ENCODE measurements at regions not wholly inside any gene's neighbourhood (a gene's known extent, or its start where the extent isn't known, plus 50 kb on each side); places are given as distances from the start of the nearest gene placed in this dataset.

DNA sequence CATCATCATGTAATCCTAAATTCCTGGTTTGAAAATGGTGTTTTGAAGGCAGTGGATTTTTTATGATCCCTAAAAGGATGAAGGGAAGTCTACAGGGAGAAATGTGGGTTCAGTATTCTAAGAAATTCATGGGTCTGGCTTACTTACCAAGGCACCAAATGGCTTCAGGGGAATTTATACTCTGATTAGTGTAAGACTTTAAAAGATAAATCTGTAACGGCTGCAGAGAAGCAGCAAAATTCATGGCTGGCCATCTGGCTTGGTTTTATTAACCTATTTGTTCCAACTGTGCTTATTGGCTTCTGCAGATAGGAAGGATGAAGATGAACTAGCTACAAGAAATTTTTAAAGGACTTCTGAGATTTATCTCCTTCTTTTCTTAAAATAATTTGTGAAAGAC is 222.8 kb downstream of the TENT4A start:
- no peak for DNase-seq (ENCODE audit: low spot score)
- WGBS: 35% methylated on average over 1 of the region's 1 CpG
- Histone ChIP-seq H3K27ac (no peak overlapping the region), H3K4me3 (no peak overlapping the region), H3K4me1 (replicated peaks) (no peaks in the 10 kb centered on the region), H3K36me3 (no peaks in the 10 kb centered on the region), H3K9me3 (no peaks in the 10 kb centered on the region), H3K27me3 (replicated peaks; ENCODE audit: insufficient read depth) (no peaks in the 10 kb centered on the region)
- TF ChIP-seq POLR2A (IDR thresholded peaks at IDR 0.05) (no peak), POLR2AphosphoS5 (IDR thresholded peaks at IDR 0.05) (no peak)
- TF ChIP-seq, protein P1, sequence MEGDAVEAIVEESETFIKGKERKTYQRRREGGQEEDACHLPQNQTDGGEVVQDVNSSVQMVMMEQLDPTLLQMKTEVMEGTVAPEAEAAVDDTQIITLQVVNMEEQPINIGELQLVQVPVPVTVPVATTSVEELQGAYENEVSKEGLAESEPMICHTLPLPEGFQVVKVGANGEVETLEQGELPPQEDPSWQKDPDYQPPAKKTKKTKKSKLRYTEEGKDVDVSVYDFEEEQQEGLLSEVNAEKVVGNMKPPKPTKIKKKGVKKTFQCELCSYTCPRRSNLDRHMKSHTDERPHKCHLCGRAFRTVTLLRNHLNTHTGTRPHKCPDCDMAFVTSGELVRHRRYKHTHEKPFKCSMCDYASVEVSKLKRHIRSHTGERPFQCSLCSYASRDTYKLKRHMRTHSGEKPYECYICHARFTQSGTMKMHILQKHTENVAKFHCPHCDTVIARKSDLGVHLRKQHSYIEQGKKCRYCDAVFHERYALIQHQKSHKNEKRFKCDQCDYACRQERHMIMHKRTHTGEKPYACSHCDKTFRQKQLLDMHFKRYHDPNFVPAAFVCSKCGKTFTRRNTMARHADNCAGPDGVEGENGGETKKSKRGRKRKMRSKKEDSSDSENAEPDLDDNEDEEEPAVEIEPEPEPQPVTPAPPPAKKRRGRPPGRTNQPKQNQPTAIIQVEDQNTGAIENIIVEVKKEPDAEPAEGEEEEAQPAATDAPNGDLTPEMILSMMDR (IDR thresholded peaks at IDR 0.05): no peak
- intact Hi-C loops (cut with DNase I): no loop called here

DNA sequence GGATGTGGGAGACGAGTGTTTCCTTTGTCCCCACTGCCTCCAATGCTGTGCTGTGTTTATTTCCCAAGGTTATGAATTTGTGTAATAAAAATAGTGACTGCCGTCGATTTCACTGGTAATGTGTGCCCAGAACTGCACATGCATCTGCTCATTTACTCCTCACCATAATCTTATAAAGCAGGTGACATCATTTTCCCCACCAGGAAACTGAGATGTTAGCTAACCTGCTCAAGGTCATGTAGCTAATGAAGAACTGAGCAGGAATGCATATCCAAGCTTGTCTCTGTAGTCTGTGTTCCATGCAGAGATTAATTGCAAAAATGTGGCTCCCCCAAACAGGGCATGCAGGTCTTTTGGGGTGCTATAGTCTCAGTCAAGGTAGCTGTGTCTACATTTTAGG is 224.4 kb downstream of the TENT4A start:
- Histone ChIP-seq H3K27me3 (replicated peaks; ENCODE audit: insufficient read depth) (no peaks in the 10 kb centered on the region), H3K4me1 (replicated peaks) (no peaks in the 10 kb centered on the region), H3K4me3 (no peak overlapping the region), H3K36me3 (no peaks in the 10 kb centered on the region), H3K27ac (no peak overlapping the region), H3K9me3 (no peaks in the 10 kb centered on the region)
- 66% methylated on average over 3 of the region's 3 CpGs for WGBS
- intact Hi-C loops (cut with DNase I): no loop called here
- DNase-seq (ENCODE audit: low spot score): no peak
- TF ChIP-seq, protein P1 (IDR thresholded peaks at IDR 0.05): no peak
- no peak for TF ChIP-seq POLR2A (IDR thresholded peaks at IDR 0.05)
- TF ChIP-seq POLR2AphosphoS5 (IDR thresholded peaks at IDR 0.05): no peak

DNA sequence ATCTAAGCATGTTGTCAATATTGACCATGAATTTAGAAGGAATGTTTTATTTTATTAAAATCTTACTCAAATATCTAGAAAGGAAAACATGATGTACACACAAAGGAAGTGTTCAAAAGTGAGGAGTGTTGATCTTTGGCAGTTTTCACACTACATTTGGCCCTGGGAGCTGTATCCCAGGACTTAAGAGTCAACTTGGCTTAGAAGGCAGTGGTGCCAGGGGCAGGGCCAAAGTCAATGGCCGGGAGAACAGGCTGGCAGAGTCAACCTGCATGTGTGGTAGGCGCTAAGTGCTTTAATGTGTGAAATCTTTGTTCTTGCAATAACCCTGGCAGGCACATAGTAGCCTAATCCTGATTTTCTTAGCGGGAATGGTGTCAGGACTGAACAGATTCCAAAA is 228.4 kb downstream of the TENT4A start:
- H3K27ac ChIP-seq: no peak overlapping the region
- H3K9me3 ChIP-seq: no peaks in the 10 kb centered on the region
- H3K36me3 ChIP-seq: no peaks in the 10 kb centered on the region
- H3K27me3 ChIP-seq (replicated peaks; ENCODE audit: insufficient read depth): no peaks in the 10 kb centered on the region
- DNase-seq (ENCODE audit: low spot score): no peak
- 50% methylated on average over 3 of the region's 3 CpGs for WGBS
- intact Hi-C loops (cut with DNase I): no loop called here
- TF ChIP-seq POLR2A (IDR thresholded peaks at IDR 0.05): no peak
- TF ChIP-seq, protein P1 (IDR thresholded peaks at IDR 0.05): no peak
- no peak for TF ChIP-seq POLR2AphosphoS5 (IDR thresholded peaks at IDR 0.05)
- H3K4me3 ChIP-seq: no peak overlapping the region
- no peaks in the 10 kb centered on the region for H3K4me1 ChIP-seq (replicated peaks)

DNA sequence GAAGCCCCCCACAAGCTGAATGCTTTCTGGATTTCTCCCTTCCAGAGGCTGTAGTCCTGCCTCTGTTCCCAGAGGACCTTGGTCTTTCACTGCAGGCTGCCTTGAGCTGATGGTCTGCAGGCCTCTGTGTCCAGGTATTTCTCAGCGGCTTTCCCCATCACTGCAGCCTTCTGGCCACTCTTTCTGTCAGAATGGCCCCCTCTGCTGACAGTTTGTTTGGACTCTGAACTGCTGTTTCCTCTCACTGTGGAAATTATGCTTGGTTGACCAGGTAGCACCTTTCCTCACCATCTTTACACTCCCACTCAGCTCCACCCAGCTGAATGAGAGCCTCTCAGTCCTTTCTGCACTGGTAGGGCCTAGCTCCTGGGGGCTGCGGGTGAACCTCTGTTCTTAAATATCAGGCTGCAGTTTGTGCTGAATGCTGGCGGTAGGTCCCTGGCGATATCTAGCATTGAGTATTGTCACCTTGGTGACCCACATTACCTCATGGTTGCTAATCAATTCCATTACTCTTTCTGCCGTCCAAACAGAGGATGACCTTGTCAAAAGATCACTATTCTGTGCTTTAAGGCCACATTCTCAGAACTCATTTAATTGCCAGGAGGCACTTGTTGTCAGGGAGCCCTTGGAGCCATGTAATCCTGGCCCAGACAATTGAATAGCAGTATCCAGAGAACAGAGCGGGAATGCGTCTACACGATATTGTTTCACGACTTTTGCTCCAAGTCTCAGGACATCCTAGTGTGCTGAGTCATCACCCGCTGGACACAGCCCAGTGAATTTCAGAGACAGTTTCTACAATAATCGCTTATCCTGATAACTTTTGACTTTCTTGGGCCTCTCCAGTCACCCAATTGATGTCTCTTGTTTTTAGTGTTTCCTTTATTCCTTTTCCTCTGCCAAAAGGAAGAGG is 230.2 kb downstream of the TENT4A start:
- Histone ChIP-seq H3K4me1 (replicated peaks) (no peaks in the 10 kb centered on the region), H3K4me3 (no peak overlapping the region), H3K36me3 (no peaks in the 10 kb centered on the region), H3K27me3 (replicated peaks; ENCODE audit: insufficient read depth) (no peaks in the 10 kb centered on the region), H3K27ac (no peak overlapping the region), H3K9me3 (no peaks in the 10 kb centered on the region)
- TF ChIP-seq POLR2A (IDR thresholded peaks at IDR 0.05) (no peak), POLR2AphosphoS5 (IDR thresholded peaks at IDR 0.05) (no peak)
- TF ChIP-seq, protein P1 (IDR thresholded peaks at IDR 0.05): no peak
- DNase-seq (ENCODE audit: low spot score): no peak
- intact Hi-C loops (cut with DNase I): no loop called here
- WGBS: 91% methylated on average over 11 of the region's 11 CpGs

DNA sequence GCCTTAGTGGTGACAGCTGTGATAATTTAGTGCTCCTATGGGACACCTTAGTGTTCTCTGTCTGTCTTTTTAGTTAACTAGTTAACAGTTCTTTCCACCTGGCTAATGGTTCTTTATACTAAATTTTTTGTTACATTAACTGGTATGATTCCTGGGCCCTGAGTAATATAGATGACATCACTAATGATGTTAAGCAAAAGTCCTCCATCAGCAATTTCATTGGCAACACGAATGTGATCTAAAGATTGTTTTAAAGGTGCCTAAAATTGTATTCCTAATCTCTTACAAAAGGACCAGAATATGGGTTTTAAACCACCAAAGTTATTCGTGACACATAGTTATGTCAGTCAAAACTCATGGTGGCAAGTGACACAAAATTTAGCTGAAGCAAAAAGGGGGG is 235.3 kb downstream of the TENT4A start:
- no peak overlapping the region for H3K27ac ChIP-seq
- no peaks in the 10 kb centered on the region for H3K9me3 ChIP-seq
- no peaks in the 10 kb centered on the region for H3K27me3 ChIP-seq (replicated peaks; ENCODE audit: insufficient read depth)
- no peaks in the 10 kb centered on the region for H3K36me3 ChIP-seq
- H3K4me1 ChIP-seq (replicated peaks): no peaks in the 10 kb centered on the region
- no peak overlapping the region for H3K4me3 ChIP-seq
- DNase-seq (ENCODE audit: low spot score): no peak
- intact Hi-C loops (cut with DNase I): no loop called here
- TF ChIP-seq, protein P1 (IDR thresholded peaks at IDR 0.05): no peak
- no peak for TF ChIP-seq POLR2A (IDR thresholded peaks at IDR 0.05)
- no peak for TF ChIP-seq POLR2AphosphoS5 (IDR thresholded peaks at IDR 0.05)
- WGBS: 92% methylated on average over 2 of the region's 2 CpGs

All from prostate gland (tissue), 2 donors.